ENCODE measurements at regions not wholly inside any gene's neighbourhood (a gene's known extent, or its start where the extent isn't known, plus 50 kb on each side); places are given as distances from the start of the nearest gene placed in this dataset.

DNA sequence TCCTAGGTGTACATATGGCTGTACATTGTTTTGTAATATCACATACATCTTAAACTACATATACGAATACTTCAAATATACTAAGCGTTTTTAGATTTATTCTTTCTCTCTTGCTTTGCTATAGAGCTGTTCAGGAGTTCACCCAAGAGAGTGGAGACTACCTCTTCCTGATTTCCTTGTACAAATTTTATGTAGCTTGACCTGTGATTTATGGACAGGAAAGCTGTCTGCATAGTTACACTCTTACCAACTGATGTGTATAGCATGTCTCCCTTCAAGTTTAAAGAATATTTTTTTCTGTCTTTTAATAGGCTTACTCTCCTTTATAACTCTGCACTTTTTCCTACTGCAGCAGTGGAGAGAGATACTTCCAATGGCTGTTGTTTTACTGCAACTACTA is 428.7 kb downstream of the NDFIP2 start:
- no peak for DNase-seq
- Histone ChIP-seq H3K27ac (ENCODE audit: insufficient read length, low read depth, low read length) (no peak overlapping the region), H3K27me3 (ENCODE audit: insufficient read depth, low read length) (no peaks in the 10 kb centered on the region), H3K4me1 (ENCODE audit: insufficient read depth, low read length) (no peaks in the 10 kb centered on the region), H2BK12ac (ENCODE audit: insufficient read length, low read depth, low read length) (no peak overlapping the region), H4K20me1 (ENCODE audit: control insufficient read depth, insufficient read depth, insufficient read length) (no peaks in the 10 kb centered on the region), H3K4me2 (ENCODE audit: insufficient read depth, insufficient read length, low read length) (no peak overlapping the region), H3T11ph (ENCODE audit: low read length) (no peak overlapping the region), H3K14ac (ENCODE audit: insufficient read depth, low read length) (no peak overlapping the region), H3K23ac (ENCODE audit: insufficient read length, low read depth, low read length) (no peak overlapping the region), H3K9ac (ENCODE audit: extremely low read depth, insufficient read length, low read length) (no peak overlapping the region), H3K56ac (ENCODE audit: insufficient read length, low read depth, low read length) (no peak overlapping the region), H3K9me3 (ENCODE audit: control insufficient read depth, low read depth, low read length) (no peaks in the 10 kb centered on the region), H3K4ac (ENCODE audit: low read depth, low read length) (no peak overlapping the region), H2BK20ac (ENCODE audit: low read depth, low read length, poor library complexity, severe bottlenecking) (no peak overlapping the region), H2BK5ac (ENCODE audit: insufficient read length, low read length) (no peak overlapping the region), H3K18ac (ENCODE audit: insufficient read length, low read depth, low read length) (no peak overlapping the region), H3K79me1 (ENCODE audit: insufficient read depth, low read depth, low read length, poor library complexity, severe bottlenecking) (no peaks in the 10 kb centered on the region), H3K23me2 (ENCODE audit: insufficient read length, low read depth, low read length, poor library complexity, severe bottlenecking) (no peaks in the 10 kb centered on the region), H2AFZ (ENCODE audit: low read length) (no peak overlapping the region), H2BK120ac (ENCODE audit: low read depth, low read length, poor library complexity, severe bottlenecking) (no peak overlapping the region), H4K5ac (ENCODE audit: insufficient read length, low read depth, low read length) (no peak overlapping the region), H4K91ac (ENCODE audit: insufficient read length, low read depth, low read length) (no peak overlapping the region), H2BK15ac (ENCODE audit: low read depth, low read length) (no peak overlapping the region), H4K8ac (replicated peaks; ENCODE audit: insufficient read length, low read depth, low read length) (no peak overlapping the region), H3K79me2 (ENCODE audit: insufficient read depth, low read length) (no peaks in the 10 kb centered on the region), H2AK5ac (ENCODE audit: insufficient read length, low read length) (no peak overlapping the region)
- no peak overlapping the region for H3K27ac Mint-ChIP-seq
- no CpG with 5 or more reads among the region's 2 CpGs for WGBS (ENCODE audit: extremely low coverage, insufficient read length, low lambda C conversion rate)
- peaks cover 14% of the 10 kb centered on the region in 2 experiments for H3K4me1 Mint-ChIP-seq
- H3K27me3 Mint-ChIP-seq (ENCODE audit: low read depth): no peaks in the 10 kb centered on the region
- TF ChIP-seq, protein P1, sequence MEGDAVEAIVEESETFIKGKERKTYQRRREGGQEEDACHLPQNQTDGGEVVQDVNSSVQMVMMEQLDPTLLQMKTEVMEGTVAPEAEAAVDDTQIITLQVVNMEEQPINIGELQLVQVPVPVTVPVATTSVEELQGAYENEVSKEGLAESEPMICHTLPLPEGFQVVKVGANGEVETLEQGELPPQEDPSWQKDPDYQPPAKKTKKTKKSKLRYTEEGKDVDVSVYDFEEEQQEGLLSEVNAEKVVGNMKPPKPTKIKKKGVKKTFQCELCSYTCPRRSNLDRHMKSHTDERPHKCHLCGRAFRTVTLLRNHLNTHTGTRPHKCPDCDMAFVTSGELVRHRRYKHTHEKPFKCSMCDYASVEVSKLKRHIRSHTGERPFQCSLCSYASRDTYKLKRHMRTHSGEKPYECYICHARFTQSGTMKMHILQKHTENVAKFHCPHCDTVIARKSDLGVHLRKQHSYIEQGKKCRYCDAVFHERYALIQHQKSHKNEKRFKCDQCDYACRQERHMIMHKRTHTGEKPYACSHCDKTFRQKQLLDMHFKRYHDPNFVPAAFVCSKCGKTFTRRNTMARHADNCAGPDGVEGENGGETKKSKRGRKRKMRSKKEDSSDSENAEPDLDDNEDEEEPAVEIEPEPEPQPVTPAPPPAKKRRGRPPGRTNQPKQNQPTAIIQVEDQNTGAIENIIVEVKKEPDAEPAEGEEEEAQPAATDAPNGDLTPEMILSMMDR (conservative IDR thresholded peaks at IDR 0.05): no peak
- no peak overlapping the region for H3K4me3 Mint-ChIP-seq
- H3K36me3 Mint-ChIP-seq (ENCODE audit: insufficient read depth in 1 of 3, low read depth in 3 of 3): no peaks in the 10 kb centered on the region
- H3K9me3 Mint-ChIP-seq: no peaks in the 10 kb centered on the region
